HG03442 (cell line): ENCODE measurements at regions not wholly inside any gene's neighbourhood (a gene's known extent, or its start where the extent isn't known, plus 50 kb on each side); places are given as distances from the start of the nearest gene placed in this dataset.

Experiments
- ATAC-seq: cut with Tn5 transposase; IDR thresholded peaks from one replicate; pipeline ENCODE4 v1.9.1; 2021; ENCODE audit warnings: mild to moderate bottlenecking, moderate library complexity; ENCODE audit not compliant: unreplicated experiment

DNA sequence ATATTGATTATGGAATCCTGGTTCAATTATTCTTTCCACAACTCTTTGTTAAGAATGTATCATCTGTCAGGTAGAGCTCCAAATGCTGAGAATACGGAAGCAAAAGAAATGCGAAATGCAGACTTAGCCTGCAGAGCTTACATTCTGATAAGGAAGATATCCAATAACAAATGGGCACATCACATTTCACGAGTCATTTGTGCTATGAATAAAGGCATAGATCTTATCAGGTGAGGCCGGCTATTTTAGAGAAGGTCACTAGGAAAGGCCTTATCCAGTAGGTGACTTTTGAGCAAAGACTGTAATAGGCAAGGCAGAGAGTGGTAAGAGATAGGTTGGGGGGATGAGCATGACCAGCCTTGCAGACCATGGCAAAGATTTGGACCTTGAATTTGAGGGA lies 174.3 kb upstream of the SERPINE2 start:
- ATAC-seq = no peak

- ATAC-seq = no peak
Measured at GRCh38 chr2:224211791-224212190, 172.7 kb upstream of the SERPINE2 start.

DNA sequence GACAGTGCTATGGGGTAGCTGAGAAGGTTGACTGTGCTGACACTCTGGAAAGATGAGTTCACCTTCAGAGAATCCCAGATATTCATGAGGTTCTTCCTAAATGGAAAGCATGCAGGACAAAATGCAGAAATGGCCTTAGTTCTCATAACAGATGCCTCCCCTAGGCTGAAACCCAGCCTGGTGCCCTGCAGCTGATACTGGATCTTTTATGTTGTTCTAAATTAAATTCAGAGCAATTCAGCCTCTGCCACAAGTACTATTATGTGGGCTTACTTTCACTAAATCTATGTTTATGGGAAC lies 172.0 kb upstream of the SERPINE2 start:
- ATAC-seq = no peak

DNA sequence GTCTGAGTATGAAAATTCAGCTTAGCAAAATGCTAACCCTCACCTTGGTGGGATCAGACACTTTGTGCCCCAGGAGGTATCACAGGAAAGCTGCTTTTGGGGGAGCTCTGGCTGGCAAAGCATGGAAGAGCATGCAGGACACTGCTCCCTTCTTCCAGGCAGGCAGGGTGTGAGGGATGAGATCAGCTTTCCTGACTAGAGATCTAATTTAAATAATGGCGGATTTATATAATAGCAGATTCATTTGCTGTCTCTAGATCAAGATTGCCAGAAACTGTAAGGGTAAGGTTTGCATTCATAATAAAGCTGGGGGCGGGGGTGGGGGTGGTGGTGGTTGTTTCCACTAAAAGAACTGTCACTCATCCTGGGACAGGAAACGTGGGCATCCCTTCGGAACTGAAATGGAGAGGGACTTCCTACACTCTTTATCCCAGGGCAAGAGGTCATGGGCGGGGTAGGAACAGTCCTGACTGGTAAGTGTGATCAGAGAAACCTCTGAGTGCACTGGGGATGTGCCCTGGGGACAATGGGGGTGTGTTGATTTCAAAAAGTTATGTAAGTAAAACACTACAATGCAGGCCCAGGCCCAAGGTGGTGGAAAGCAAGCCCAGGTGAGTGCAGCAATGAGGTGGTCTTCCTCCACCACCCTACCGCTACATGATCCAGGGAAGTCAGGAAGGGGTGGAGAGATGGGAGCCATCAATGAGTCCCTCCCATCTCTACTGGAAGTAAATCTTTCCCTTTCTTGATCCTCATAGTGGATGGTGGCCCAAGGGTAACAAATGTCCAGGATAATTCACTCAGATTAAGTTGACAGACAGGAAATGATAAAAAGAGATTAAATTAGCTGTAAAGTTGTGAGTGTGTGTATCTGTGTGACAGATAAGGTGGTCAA lies 171.4 kb upstream of the SERPINE2 start:
- ATAC-seq = no peak

DNA sequence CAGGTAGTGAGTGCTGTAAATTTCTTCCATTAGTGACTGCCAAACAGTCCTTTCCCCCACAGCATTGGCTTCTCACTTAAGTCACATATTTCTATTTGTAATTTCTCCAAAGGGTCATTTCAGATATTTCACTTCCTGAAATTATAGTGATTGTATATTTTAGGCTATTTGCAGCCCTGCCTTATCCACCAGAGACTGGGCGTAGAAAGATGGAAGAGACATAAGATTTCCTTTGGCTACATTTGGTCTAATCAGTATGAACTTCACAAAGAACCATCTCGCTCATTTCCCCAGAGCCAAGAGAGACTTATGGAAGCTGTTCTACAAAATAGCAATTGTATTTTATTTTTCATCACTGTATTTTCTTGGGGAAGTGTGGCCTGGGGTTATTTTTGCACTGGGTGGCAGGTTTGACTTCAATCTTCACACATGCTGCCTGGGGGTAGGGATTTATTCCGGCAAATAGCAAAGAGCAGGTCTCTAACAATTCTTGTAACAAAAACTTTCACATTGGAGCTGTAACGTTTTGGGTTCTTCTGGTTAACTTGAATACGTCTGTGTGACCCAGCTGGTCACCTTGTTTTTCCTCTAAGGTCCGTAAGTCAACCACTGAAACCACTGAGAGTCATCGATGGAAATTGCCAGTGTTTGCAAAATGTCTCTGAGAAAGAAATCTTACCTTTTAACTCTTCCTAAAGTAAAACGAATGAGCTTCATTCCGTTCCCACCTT lies 170.6 kb upstream of the SERPINE2 start:
- ATAC-seq = no peak

DNA sequence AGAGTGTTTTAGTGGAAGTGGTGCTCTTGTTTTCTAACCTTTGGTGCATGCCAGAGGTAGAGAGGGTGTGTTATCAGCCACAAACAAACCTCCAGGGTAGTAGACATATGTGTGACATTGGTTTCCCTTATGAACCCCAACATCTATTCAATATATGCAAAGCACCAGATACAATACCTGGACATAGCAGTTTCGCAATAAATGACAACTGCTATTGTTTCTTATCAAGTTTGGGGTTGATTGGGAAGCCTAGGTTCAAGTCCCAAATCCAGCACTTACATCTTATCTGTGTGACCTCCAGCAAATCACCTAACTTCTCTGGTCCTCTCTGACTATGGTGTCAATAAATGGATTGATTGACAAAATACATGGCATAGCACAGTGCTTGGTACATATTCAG lies 169.4 kb upstream of the SERPINE2 start:
- no peak for ATAC-seq

DNA sequence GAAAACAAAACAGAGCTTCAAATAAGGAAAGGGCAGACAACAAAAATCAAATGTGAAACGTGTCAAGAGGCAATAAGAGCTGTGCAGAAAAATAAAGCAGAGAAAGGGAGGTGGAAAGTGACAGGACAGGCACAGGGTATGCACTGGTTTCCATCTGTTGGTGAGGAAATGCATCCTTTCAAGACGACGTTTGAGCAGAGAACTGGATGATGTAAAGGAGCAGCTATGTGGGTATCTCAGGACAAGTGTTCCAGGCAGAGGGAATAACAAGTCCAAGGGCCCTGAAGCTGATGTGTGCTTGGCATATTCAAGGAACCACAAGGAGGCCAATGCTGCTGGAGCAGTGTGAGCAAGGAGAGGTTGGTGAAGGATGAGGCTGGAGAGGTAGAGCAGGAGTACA lies 168.9 kb upstream of the SERPINE2 start:
- no peak for ATAC-seq

- ATAC-seq = no peak
Measured at GRCh38 chr2:224206816-224207215, 167.7 kb upstream of the SERPINE2 start.

- ATAC-seq = no peak
Measured at GRCh38 chr2:224202281-224202865, 163.3 kb upstream of the SERPINE2 start.

DNA sequence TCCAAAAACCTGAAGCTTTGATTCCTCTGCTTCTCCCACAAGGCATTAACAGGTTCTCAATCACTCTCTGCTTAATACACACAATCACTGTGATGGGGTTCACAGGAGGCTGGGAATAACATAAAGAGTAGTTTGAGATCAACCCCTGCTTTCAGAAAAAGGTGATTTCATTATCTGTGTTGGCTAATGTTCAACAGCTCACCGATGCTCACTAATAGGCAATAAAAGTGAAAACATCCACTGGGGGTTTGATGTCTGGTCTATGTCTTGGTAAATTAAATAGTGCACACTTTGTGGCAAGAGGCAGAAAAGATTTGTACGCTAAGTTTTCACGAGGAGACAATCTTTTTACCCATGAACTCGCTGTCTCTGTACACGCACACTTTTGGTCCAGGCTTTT lies 159.3 kb upstream of the SERPINE2 start:
- no peak for ATAC-seq

GRCh38 chr2:224196810-224197209 lies 157.7 kb upstream of the SERPINE2 start:
- no peak for ATAC-seq

DNA sequence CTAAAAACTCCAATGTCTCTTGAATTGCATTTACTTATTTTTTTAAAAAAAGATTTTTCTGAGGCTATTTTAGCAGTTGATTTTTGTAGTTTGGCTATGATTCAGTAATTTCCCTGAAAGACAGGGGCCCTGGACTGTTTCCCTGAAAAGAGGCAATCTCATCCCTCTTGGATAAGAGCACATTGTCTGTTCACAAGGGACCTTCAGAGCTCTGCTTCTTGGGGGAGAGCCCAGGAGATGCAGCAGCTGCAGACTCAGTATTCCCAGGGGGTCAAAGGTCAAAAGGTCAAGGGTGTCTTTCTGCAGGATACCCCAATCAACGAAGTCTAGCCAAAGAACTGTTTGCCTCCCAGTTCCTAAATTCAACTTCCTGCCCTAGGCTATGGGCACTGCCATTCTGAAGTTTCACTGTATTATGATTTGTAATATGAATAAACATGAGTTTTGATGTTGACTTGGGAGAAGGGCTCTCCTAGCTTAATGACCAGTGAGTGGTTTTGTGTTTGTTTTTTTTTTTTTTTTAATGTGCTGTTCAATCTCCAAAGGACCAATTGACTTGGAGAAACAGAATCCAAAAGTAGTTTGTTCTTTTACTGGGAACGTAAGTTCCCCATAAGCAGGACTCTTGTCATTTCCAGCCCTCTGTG lies 157.0 kb upstream of the SERPINE2 start:
- no peak for ATAC-seq

- no peak for ATAC-seq
Measured at GRCh38 chr2:224194161-224194560, 155.1 kb upstream of the SERPINE2 start.

- ATAC-seq = no peak
Measured at GRCh38 chr2:224191465-224191864, 152.4 kb upstream of the SERPINE2 start.

DNA sequence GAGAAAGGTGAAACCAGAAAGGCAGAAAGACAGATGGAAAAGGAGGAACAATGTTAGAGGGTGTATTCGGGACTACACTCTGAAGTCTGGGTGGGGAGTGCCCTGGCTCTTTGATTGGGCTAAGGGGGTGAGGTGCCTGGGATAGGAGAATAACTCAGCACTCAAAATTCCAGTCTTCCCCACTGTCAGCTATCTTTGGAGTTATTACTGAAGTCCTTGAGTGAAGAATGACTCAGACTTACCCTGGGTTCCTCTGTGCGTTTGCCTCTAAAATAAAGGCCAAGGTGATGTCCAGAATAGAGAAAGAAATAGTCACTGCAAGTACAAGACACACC lies 151.8 kb upstream of the SERPINE2 start:
- ATAC-seq = no peak

DNA sequence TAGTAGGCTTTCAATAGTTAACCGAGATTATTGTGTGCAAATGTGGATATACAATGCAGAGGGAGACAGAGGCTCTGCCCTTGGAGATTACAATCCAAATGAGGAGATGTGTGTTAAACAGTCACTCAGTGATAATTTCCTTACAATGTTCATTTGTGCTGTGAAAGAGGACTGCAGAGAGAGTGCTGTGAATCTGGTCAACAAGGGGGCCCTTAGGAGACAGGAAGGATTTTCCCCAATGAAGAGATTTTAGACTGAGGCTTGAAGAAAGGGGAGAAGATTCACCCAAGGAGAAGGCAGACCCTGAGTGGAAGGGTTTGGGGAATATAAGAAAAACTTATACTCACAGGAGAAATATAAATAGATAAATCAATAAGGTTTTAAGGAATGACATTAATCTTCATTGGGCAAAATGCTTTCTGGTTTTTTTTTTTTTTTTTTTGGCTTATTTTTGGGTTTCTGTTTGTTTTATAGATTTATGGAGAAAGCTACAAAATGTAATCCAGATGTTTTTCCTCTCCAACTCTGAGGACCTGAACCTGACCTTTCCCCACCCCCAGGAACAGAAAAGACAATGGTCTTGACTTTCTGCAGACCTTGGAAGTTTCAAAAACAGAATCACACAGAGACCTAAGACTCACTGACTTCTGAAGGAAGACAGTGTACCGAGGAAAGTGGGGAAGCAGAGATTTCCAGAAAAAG lies 151.3 kb upstream of the SERPINE2 start:
- ATAC-seq = no peak

GRCh38 chr2:224187220-224187619 lies 148.1 kb upstream of the SERPINE2 start:
- ATAC-seq = no peak

DNA sequence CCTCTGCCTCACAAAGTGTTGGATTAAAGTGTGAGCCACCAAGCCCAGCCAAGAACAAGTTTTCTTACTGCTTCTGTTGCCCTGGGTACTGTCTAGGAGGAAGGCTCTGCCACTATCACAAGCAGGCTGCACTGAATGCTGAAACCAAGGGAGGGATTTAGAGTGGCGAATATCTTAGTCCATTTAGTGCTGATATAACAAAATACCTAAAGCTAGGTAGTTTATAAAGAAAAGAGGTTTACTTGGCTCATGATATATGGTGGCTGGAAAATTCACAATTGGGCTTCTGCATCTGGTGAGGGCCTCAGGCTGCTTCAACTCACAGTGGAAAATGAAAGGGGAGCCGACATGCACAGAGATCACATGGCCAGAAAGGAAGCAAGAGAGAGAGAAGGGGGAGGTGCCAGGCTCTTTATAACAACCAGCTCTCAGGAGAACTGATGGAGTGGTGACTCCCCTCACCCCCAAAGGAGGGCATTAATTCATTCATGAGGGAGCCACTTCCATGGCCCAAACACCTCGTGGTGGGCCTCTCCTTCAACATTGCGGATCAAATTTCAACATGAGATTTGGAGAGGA lies 146.0 kb upstream of the SERPINE2 start:
- no peak for ATAC-seq

DNA sequence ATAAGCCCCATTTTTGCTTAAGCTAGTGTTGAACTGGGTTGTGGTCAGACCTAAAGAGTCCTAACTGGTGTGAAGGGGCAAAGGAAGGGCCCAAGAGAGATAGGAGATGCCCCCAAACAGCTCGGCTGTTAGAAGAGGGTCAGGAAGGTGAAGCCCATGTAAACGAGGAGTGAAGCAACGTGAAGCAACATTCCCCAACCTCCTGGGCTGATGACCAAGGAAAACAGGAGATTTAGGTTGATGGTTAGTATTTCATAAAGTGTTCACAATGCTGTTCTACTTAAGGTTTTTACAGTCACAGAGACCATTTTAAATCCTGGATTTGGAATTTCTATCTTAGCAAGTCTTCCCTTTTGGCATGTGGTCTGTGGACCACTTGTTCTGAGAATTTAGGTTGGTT lies 144.0 kb upstream of the SERPINE2 start:
- no peak for ATAC-seq

DNA sequence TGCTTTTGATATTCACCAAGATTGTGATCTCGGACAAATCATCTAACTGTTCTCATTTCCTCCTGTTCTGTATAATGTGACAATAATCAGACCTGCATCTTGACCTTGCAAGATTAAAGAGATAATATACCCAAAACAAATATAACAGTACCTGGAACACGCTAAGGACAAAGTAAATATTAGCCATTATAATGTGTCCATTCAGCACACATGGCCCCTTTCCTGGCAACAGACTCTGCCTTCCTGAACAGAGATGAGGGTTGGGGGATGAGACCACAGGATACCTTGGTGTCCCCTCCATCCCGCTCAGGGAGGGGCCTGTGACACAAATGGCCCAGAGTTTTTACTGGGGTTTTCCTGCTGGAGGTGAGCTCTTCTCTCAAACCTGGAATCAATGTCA lies 143.4 kb upstream of the SERPINE2 start:
- ATAC-seq = no peak
